Liver (tissue), 8 donors: ENCODE measurements at regions not wholly inside any gene's neighbourhood (a gene's known extent, or its start where the extent isn't known, plus 50 kb on each side); places are given as distances from the start of the nearest gene placed in this dataset.

ENCODE experiments used
- DNase-seq: peaks from one replicate; pipeline ENCODE4 v3.0.0-alpha.2; 2017; ENCODE audit warnings: low spot score
- H3K27ac ChIP-seq, 2 donors: one replicate each; pipeline ENCODE4 v1.7.0; 2013; ENCODE audit warnings: inconsistent platforms in 2 of 2, low read length in 2 of 2, control low read depth in 1 of 2, low read depth in 1 of 2, mild to moderate bottlenecking in 1 of 2
- H3K27me3 ChIP-seq, 4 donors: one replicate each; pipeline versions ENCODE4 v1.6.1 to v1.7.0; 2013; ENCODE audit warnings: low read length in 3 of 4, inconsistent platforms in 1 of 4, mild to moderate bottlenecking in 1 of 4, moderate library complexity in 1 of 4; ENCODE audit not compliant: control insufficient read depth in 4 of 4, insufficient read depth in 4 of 4
- H3K36me3 ChIP-seq, 4 donors: one replicate each; pipeline versions ENCODE4 v1.6.1 to v1.7.0; 2013; ENCODE audit warnings: low read length in 3 of 4, mild to moderate bottlenecking in 3 of 4, low read depth in 1 of 4, moderate library complexity in 1 of 4; ENCODE audit not compliant: control insufficient read depth in 4 of 4, insufficient read depth in 3 of 4
- H3K4me1 ChIP-seq, 4 donors: one replicate each; pipeline versions ENCODE4 v1.6.1 to v1.7.0; 2013; ENCODE audit warnings: low read length in 3 of 4, mild to moderate bottlenecking in 3 of 4, moderate library complexity in 1 of 4; ENCODE audit not compliant: control insufficient read depth in 4 of 4, insufficient read depth in 4 of 4
- H3K4me3 ChIP-seq, 3 donors: one replicate each; pipeline versions ENCODE4 v1.6.1 to v1.7.0; 2013; ENCODE audit warnings: low read length in 3 of 3, control low read depth in 1 of 3, low read depth in 1 of 3, mild to moderate bottlenecking in 1 of 3
- H3K9ac ChIP-seq, 2 donors: one replicate each; pipeline ENCODE4 v1.7.0; 2013; ENCODE audit warnings: low read length in 2 of 2, mild to moderate bottlenecking in 2 of 2, moderate library complexity in 2 of 2, control low read depth in 1 of 2, low read depth in 1 of 2
- H3K9me3 ChIP-seq, 4 donors: one replicate each; pipeline versions ENCODE4 v1.6.1 to v1.7.0; 2013; ENCODE audit warnings: low read length in 3 of 4; ENCODE audit not compliant: control insufficient read depth in 4 of 4
- CTCF ChIP-seq: fragments of 150-350 bp; IDR thresholded peaks from 2 replicates; pipeline ENCODE4 v1.5.1; 2017; ENCODE audit warnings: improper control_type of control experiment, low read depth, low read length; ENCODE audit not compliant: missing input control
- EGR1 ChIP-seq, 2 donors: IDR thresholded peaks; 2 replicates each; pipeline ENCODE4 v1.6.1; 2016 to 2018; ENCODE audit warnings: antibody characterized with exemption in 2 of 2, low read depth in 2 of 2
- FOXA2 ChIP-seq: IDR thresholded peaks from 2 replicates; pipeline ENCODE4 v1.6.1; 2016; ENCODE audit warnings: antibody characterized with exemption
- GABPA ChIP-seq, 2 donors: IDR thresholded peaks in 1 of 2; conservative IDR thresholded peaks in 1 of 2; 2 replicates each; pipeline ENCODE4 v1.6.1; 2016; ENCODE audit warnings: antibody characterized with exemption in 2 of 2, mild to moderate bottlenecking in 1 of 2, moderate library complexity in 1 of 2
- NR2F2 ChIP-seq: IDR thresholded peaks from 2 replicates; pipeline ENCODE4 v1.6.1; 2016; ENCODE audit warnings: antibody characterized with exemption
- RXRA ChIP-seq, 2 donors: IDR thresholded peaks; 2 replicates each; pipeline ENCODE4 v1.6.1; 2017 to 2018; ENCODE audit warnings: antibody characterized with exemption in 2 of 2, mild to moderate bottlenecking in 1 of 2
- SP1 ChIP-seq: IDR thresholded peaks from 2 replicates; pipeline ENCODE4 v1.6.1; 2018; ENCODE audit warnings: antibody characterized with exemption, mild to moderate bottlenecking
- TAF1 ChIP-seq: conservative IDR thresholded peaks from 2 replicates; pipeline ENCODE4 v1.6.1; 2016; ENCODE audit warnings: antibody characterized with exemption, mild to moderate bottlenecking
- ZBTB33 ChIP-seq: IDR thresholded peaks from 2 replicates; pipeline ENCODE4 v1.6.1; 2016; ENCODE audit warnings: antibody characterized with exemption
- WGBS: extraction: QIAGEN DNeasy Blood & Tissue Kit; methylation state at CpG from one replicate; pipeline ENCODE4 v1.1.7; 2013; 5-methylcytosine and 5-hydroxymethylcytosine counted together
- donor health status: healthy.
- donor health status: healthy.
- donor health status: healthy.
- donor health status: healthy.
- donor health status: healthy.

DNA sequence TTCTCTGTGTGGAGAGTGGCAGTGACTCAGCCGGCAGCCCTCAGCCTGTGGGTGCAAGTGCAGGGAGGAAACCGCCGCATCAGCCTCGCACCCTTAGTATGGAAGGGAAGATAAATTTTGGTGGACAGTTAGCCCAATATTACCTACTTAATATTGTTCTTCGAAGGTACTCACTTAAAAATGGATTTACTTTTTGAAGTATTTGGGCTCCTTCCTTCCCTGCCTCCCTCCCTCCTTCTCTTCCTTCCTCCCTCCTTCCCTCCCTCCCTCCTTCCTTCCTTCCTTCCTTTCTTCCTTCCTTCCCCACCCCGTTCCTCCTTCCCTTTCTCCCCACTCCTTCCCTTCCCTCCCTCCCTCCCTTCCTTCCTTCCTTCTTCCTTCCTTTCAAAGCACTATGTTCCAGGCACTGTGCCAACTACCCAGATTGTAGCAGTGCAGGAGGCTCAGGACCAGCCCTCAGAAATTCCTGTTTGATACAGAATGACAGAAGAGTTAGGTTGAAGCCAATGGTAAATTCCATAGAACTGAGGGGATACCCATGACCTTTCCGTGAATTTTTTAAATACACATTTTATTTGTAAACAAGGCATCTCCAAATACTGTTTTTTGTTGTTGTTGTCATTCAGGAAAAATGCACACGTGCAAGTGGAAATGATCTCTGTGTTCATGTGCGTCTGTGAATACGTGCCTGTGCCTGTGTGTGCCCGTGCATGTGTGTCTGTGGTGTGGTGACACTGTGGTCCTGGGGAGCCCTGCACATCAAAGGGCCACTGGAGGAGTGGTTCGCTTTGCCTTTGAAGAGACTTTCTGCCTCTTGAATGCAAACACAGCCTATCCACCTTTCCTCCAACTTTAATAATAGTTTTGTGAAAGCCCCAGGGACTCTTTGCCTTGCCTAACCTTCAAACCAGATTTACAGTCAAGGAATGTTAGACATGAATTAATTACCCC, 141.7 kb downstream of the EDN3 start (continued):
- TF ChIP-seq ZBTB33 (no peak), NR2F2 (no peak)

DNA sequence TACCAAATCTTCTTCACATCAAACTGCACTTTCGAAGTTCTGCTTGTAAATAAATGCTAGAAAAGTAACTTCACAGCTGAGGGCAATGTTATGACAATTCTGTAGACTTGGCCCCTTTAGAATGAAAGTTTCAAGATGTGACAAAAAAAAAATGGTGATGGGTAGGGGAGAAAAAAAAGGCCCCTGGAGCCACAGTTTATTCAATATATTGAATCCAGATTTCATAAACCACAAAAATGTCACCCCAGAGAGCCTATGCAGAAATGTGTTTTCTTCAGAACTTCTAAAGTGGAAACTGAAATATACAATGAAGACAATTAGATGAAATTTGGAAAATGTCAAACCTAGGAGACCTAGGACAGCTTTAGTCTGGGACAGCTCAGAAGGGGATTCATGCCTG, 143.1 kb downstream of the EDN3 start:
- Histone ChIP-seq H3K4me3 (no peak overlapping the region), H3K4me1 (no peaks in the 10 kb centered on the region), H3K27me3 (peaks cover 0 to 12% (median 4%) of the 10 kb centered on the region in 4 donors), H3K36me3 (no peaks in the 10 kb centered on the region), H3K9me3 (no peaks in the 10 kb centered on the region), H3K9ac (no peak overlapping the region), H3K27ac (no peak overlapping the region)
- no peak for DNase-seq
- 62% methylated on average over 1 of the region's 1 CpG for WGBS
- TF ChIP-seq ZBTB33 (no peak), SP1 (no peak), CTCF (no peak)

DNA sequence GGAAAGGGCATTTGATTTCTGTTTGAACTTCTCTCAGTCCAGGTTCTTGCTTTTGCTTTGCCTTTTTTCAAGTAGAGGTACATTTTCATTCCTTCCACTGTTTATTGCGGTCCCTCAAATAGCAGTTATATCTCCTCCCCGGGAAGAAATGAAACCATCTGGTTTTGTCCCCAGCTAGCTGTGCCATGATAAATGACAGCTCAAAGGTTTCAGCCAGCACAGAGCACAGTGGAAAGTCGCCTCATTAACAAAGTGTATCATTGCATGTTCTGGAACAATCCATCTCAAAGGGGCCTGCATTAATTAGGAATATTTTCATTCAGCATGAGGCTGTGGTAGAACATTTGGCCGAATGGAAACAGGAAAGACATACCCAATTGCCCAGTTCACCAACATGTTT, 146.0 kb downstream of the EDN3 start:
- H3K36me3 ChIP-seq, result no peaks in the 10 kb centered on the region
- peaks cover 0 to 8% (median 4%) of the 10 kb centered on the region in 4 donors for H3K27me3 ChIP-seq
- H3K9me3 ChIP-seq, result no peaks in the 10 kb centered on the region
- no peak overlapping the region for H3K4me3 ChIP-seq
- H3K4me1 ChIP-seq, result no peaks in the 10 kb centered on the region
- H3K9ac ChIP-seq, result no peak overlapping the region
- no peak for DNase-seq
- WGBS, result 70% methylated on average over 4 of the region's 4 CpGs
- H3K27ac ChIP-seq, result no peak overlapping the region
- TF ChIP-seq FOXA2, result no peak
- no peak for TF ChIP-seq SP1

- no peaks in the 10 kb centered on the region for H3K36me3 ChIP-seq
- H3K4me1 ChIP-seq, result no peaks in the 10 kb centered on the region
- H3K4me3 ChIP-seq, result no peak overlapping the region
- no peak for DNase-seq
- H3K9ac ChIP-seq, result no peak overlapping the region
- H3K27ac ChIP-seq, result no peak overlapping the region
- H3K9me3 ChIP-seq, result no peaks in the 10 kb centered on the region
- no peak for TF ChIP-seq RXRA (IDR thresholded peaks at IDR 0.05)
- TF ChIP-seq ZBTB33, result no peak
- no peak for TF ChIP-seq TAF1
- TF ChIP-seq GABPA (IDR thresholded peaks at IDR 0.05 in 1 of 2, conservative IDR thresholded peaks at IDR 0.05 in 1 of 2), result no peak
- TF ChIP-seq EGR1 (IDR thresholded peaks at IDR 0.05; ENCODE audit: low read depth in 2 of 2), result no peak
- H3K27me3 ChIP-seq, result peaks cover 0 to 8% (median 2%) of the 10 kb centered on the region in 4 donors
- 58% methylated on average over 4 of the region's 4 CpGs for WGBS
Observed at GRCh38 chr20:59448196-59448595, 147.8 kb downstream of the EDN3 start.
